ENCODE measurements at regions not wholly inside any gene's neighbourhood (a gene's known extent, or its start where the extent isn't known, plus 50 kb on each side); places are given as distances from the start of the nearest gene placed in this dataset.

DNA sequence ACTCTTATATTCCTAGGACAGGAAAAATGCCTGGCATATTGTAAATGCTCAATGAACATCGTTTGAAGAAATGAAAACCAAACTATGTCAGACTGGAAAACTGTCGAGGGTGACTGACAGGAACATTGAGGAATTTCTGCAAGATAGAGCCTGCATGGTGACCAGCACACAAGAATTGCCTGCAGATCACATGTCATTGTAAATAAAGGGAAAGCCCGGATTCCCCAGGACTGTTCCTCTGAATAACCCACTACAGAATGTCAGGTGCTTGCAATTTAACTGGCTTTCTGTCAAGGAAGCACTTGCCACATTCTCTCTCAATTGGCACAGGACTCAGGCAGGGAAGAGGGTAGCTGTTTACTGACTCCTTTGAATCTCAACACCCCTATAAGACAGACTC, 129.0 kb upstream of the REG3G start:
- in situ Hi-C loops (cut with HindIII; ENCODE audit: low sequenced_read_pairs), result no loop called here

DNA sequence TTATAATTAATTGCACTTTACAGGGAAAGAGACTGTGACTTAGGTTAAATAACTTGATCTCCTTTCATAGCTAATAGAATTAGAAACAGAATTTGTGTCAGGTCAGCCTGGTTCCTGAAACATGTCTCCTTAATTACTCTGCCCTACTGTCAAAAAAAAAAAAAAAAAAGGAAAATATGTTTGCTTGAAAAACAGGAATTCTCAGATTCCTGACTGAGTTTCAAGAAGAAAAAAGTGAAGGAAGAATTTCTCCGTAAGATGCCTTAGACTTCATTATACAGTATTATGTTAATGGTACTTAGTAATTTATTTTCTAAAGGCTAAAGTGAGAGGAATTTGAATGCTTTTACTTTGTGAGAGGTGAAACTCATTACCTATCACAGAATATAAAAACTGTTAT, 118.4 kb upstream of the REG3G start:
- in situ Hi-C loops (cut with HindIII; ENCODE audit: low sequenced_read_pairs), result no loop called here

DNA sequence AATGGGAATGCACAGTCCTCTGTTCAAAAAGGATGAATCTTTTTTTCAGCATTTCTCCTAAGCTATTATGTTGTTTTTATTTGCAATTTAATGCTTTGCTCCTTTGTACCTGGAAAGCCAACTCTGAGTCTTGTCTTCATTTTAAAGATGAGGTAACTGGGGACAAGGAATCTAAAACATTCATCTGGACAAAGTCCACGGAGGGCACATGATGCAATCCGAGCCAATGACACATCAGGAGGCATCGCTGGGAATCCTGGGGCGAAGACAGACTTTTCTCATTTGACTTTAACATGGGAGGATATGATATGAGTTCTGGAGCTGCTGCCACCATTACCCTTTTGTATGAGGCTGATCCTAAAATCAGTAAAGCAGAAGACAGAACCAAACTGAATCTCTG, 116.5 kb upstream of the REG3G start:
- in situ Hi-C loops (cut with HindIII; ENCODE audit: low sequenced_read_pairs), result no loop called here

DNA sequence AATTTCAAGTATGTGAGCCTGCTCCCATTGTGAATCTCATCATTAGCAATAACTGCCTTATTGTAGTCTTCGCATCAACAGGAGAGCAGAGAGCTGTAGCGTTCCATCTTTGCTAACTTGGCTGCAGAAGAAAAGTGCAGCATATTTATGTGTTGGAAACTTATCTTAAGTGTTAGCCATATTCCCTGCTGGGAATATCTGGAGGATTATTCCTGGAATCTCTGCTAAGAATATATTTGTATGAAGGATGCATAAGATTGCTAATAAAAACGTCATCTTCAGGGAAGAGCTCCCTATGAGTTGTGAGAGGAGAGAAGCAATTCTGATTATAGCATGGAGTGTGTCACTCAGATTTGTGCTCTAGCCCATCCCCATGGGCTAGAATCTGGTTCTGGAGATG, 115.1 kb upstream of the REG3G start:
- in situ Hi-C loops (cut with HindIII; ENCODE audit: low sequenced_read_pairs), result no loop called here

DNA sequence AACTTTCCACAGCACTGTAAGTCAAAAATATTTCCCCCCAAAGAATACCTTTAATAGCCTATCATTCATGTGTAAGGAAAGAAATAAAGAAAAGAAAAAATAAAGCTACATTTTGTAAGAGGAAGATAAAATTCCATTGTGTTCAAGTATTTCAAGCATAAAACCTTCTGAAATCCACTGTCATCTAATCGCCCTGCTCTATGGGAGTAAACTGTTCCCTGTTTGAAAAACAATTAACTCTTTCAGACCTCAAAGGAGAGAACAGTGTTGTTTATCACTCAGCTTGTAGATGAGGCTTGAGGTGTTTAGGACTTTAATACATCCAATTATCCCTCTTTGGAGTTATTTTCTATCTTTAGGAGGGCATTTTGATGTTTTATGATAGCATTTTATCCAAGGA, 112.2 kb upstream of the REG3G start:
- in situ Hi-C loops (cut with HindIII; ENCODE audit: low sequenced_read_pairs), result no loop called here

DNA sequence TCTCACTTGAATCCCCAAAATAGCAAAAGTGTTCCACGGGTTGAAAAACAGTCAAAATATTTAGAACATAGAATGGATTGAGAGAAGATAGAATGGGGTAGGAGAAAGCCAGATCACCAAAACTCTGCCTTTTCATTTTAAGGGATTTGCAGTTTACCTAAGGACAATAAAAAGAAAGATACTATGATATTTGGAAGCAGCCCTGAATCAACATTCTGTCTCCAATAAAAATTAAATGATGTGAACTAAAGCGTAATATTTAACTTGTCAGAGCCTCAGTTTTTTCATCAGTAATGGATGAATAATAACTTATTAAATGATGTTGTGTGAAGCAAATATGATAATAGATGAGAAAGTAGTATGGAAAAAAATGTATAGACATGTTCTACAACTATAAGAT, 100.2 kb upstream of the REG3G start:
- in situ Hi-C loops (cut with HindIII; ENCODE audit: low sequenced_read_pairs), result no loop called here

DNA sequence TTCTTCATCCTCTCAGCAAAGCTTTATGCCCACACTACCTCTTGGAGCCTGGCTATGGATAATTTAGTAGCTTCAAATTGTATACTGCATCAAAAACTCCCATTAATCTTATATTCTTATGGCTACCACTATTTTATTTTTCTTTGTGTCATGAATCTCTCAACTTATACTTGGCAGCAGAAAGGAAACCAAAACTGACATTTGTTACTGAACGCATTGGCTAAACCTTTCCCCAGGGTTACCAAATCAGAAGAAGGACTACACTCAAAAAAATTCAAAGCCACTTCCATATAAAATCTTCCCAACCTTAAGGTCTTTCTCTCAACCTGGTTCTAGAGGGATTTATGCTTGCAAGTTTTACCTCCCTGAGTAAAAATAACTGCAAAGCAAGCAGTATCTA, 97.0 kb upstream of the REG3G start:
- in situ Hi-C loops (cut with HindIII; ENCODE audit: low sequenced_read_pairs), result no loop called here

DNA sequence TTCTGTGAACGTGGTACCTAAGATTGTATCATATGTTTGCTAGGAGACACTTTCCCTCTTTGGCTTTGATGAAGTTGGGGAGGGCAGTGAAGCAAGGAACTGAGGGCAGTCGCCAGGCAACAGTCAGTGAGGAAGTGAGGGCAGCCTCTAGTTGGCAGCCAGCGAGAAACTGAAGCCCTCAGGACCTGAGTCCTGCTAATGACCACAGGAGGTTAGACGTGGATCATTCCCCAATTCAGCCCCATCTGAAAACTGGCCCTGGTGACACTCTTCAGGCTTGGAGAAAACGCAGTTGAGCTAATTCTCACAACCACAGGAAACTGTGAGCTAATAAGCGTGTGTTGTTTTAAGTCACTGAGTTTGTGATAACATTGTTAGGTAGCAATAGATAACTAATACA, 84.5 kb upstream of the REG3G start:
- in situ Hi-C loops (cut with HindIII; ENCODE audit: low sequenced_read_pairs), result no loop called here

DNA sequence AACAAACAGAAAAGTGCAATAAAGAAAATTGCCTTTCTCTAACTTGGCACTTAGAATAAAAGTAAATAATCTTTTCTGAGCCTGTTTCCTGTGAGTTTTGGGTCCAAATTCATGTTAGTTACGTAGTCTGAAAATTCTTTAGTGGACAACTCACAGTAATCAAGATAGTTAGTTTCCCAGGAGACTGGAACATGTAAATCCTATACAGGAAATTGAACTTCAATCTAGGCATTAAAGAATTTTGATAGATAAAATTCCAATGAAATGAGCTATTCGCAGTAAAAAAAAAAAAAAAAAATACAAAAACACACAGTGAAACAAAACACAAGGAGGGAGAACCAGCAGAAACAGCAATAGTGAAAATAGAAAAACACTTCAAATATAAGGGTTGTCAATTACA, 83.8 kb upstream of the REG3G start:
- in situ Hi-C loops (cut with HindIII; ENCODE audit: low sequenced_read_pairs), result no loop called here

DNA sequence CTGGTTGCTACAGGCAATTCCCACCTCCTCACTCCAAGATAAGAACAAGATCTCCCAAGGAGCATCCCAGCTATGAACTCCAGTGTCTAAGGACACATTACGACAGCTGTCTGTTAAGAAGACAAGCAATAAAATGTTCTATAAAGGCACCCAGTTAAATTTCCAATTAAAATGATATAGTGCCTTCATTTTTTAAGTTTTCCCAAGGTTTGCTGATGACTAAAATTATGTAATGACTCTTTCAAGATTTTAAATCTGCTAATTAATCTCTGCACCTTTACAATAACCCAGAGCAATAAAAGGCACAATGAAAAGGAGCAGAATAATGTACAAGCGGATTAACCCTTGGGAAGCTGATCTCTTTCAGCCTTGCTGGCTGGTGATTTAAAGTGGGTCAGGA, 61.6 kb upstream of the REG3G start:
- in situ Hi-C loops (cut with HindIII; ENCODE audit: low sequenced_read_pairs), result no loop called here

DNA sequence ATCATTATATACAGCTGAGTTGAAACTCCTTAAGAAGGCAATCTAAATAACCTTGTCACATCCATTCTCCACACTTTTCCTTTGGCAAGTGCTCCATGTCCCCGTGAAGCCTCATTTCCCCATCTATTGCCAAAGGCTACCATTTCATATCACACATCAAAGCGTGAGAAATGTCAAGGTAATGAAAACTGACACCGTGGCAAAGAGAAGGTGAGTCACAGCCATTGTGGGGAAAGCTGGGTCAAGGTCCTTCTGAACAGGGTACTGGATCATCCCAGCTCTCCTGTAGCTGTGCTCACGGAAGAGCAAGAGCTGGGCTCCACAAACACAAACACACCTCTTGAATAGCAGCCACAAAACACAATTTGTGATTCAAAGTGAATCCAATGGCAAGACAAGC, 58.2 kb upstream of the REG3G start:
- in situ Hi-C loops (cut with HindIII; ENCODE audit: low sequenced_read_pairs), result no loop called here

DNA sequence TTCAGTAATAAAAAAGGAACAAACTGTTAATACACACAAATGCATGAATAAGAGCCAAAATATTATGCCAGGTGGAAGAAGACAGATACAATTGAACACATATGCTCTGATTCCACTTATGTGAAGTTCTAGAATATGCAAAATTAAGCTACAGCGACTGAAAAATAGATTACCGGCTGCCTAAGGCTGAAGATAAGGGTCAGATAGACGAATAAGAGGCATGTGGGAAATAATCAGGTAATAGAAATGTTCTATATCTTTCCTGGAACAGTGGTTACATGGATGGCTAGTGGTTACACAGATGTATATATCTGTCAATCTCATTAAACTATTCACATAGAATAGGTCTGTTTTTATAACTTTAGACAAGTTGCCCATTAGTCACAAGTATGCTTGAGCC, 51.9 kb upstream of the REG3G start:
- in situ Hi-C loops (cut with HindIII; ENCODE audit: low sequenced_read_pairs), result no loop called here
